Keratinocyte (primary cell): ENCODE measurements at regions not wholly inside any gene's neighbourhood (a gene's known extent, or its start where the extent isn't known, plus 50 kb on each side); places are given as distances from the start of the nearest gene placed in this dataset.

Experiments used
- DNase-seq: peaks from one replicate; pipeline ENCODE4 v3.0.0-alpha.2; 2011; ENCODE audit warnings: low read depth, missing footprints, low spot score
- FAIRE-seq: peaks from 2 replicates; lab custom pipeline; 2011; peaks lifted over from hg19 to GRCh38; lab: Jason Lieb, UNC
- H2AFZ ChIP-seq: 2 replicates; pipeline ENCODE4 v1.6.0; 2012; ENCODE audit warnings: low read length, control low read depth, inconsistent platforms; ENCODE audit not compliant: control insufficient read depth
- H3K27ac ChIP-seq: 2 replicates; pipeline ENCODE4 v1.5.1; 2011; ENCODE audit warnings: low read length; ENCODE audit not compliant: control insufficient read depth, insufficient read depth
- H3K27me3 ChIP-seq: 3 replicates; pipeline ENCODE4 v1.6.0; 2011; ENCODE audit warnings: low read length; ENCODE audit not compliant: control insufficient read depth, insufficient read depth; ENCODE audit errors: extremely low read depth
- H3K36me3 ChIP-seq, 2 experiments: 2 replicates in 1 of 2; 3 replicates in 1 of 2; pipeline ENCODE4 v1.5.1; 2011; ENCODE audit warnings: low read length in 2 of 2, mild to moderate bottlenecking in 1 of 2; ENCODE audit not compliant: control insufficient read depth in 2 of 2, insufficient read depth in 2 of 2; ENCODE audit errors: extremely low read depth in 1 of 2
- H3K4me1 ChIP-seq: 3 replicates; pipeline ENCODE4 v1.5.1; 2011; ENCODE audit warnings: low read length; ENCODE audit not compliant: control insufficient read depth, insufficient read depth; ENCODE audit errors: extremely low read depth
- H3K4me2 ChIP-seq: 3 replicates; pipeline ENCODE4 v1.6.0; 2011; ENCODE audit warnings: low read depth, low read length; ENCODE audit not compliant: control insufficient read depth, insufficient read depth; ENCODE audit errors: extremely low read depth
- H3K4me3 ChIP-seq, 3 experiments: fragments of 200-600 bp in 1 of 3; sonication (generic) in 1 of 3; 2 replicates in 2 of 3; 3 replicates in 1 of 3; pipeline ENCODE4 v1.5.1; 2011 to 2016; ENCODE audit warnings: low read length in 3 of 3, mild to moderate bottlenecking in 3 of 3, control low read depth in 2 of 3, inconsistent platforms in 1 of 3, low read depth in 1 of 3, mixed read lengths in 1 of 3, mixed run types in 1 of 3, moderate library complexity in 1 of 3; ENCODE audit not compliant: control insufficient read depth in 2 of 3, insufficient read depth in 2 of 3; ENCODE audit errors: extremely low read depth in 1 of 3
- H3K79me2 ChIP-seq: 2 replicates; pipeline ENCODE4 v1.6.0; 2012; ENCODE audit warnings: low read length; ENCODE audit not compliant: control insufficient read depth, insufficient read depth
- H3K9ac ChIP-seq: 3 replicates; pipeline ENCODE4 v1.6.0; 2011; ENCODE audit warnings: low read length; ENCODE audit not compliant: control insufficient read depth, insufficient read depth; ENCODE audit errors: extremely low read depth
- H3K9me1 ChIP-seq: 3 replicates; pipeline ENCODE4 v1.6.0; 2011; ENCODE audit warnings: low read length; ENCODE audit not compliant: control insufficient read depth, insufficient read depth; ENCODE audit errors: extremely low read depth
- H3K9me3 ChIP-seq: 2 replicates; pipeline ENCODE4 v1.5.1; 2012; ENCODE audit warnings: low read depth, low read length; ENCODE audit not compliant: control insufficient read depth
- H4K20me1 ChIP-seq: 3 replicates; pipeline ENCODE4 v1.6.0; 2011; ENCODE audit warnings: low read length; ENCODE audit not compliant: control insufficient read depth, insufficient read depth; ENCODE audit errors: extremely low read depth
- CTCF ChIP-seq, 3 experiments: IDR thresholded peaks in 1 of 3; conservative IDR thresholded peaks in 1 of 3; optimal IDR thresholded peaks in 1 of 3; 2 replicates in 2 of 3; 3 replicates in 1 of 3; pipeline versions ENCODE3 to v1.5.1; 2011; ENCODE audit warnings: low read length in 3 of 3, mild to moderate bottlenecking in 3 of 3, moderate library complexity in 2 of 3, control low read depth in 1 of 3, inconsistent platforms in 1 of 3; ENCODE audit not compliant: insufficient read depth in 2 of 3; ENCODE audit errors: extremely low read depth in 1 of 3
- EZH2 ChIP-seq: IDR thresholded peaks from one replicate; pipeline ENCODE4 v1.6.1; 2012; ENCODE audit warnings: inconsistent platforms, mild to moderate bottlenecking, low read length, moderate library complexity
- dilution Hi-C: fragments of 300-500 bp; cut with MboI; formaldehyde crosslinking; loops from one replicate; pipeline ENCODE4 v1.7.0; 2020; ENCODE audit warnings: low sequenced_read_pairs; ENCODE audit not compliant: extremely low pct_ligation_motif_present

- Histone ChIP-seq H3K4me3 (no peak overlapping the region), H3K9me3 (no peaks in the 10 kb centered on the region), H4K20me1 (no peaks in the 10 kb centered on the region), H3K9me1 (no peaks in the 10 kb centered on the region), H3K36me3 (no peaks in the 10 kb centered on the region), H2AFZ (no peak overlapping the region), H3K4me2 (no peak overlapping the region), H3K9ac (no peak overlapping the region), H3K27me3 (no peaks in the 10 kb centered on the region), H3K27ac (no peak overlapping the region), H3K4me1 (no peaks in the 10 kb centered on the region), H3K79me2 (no peaks in the 10 kb centered on the region)
- DNase-seq (no peak), FAIRE-seq (no peak)
- dilution Hi-C loops, result no loop called here
- TF ChIP-seq EZH2, result no peak
Measured at GRCh38 chr11:45543808-45544422, 121.5 kb downstream of the CHST1 start.

GRCh38 chr11:45543081-45543480 lies 122.3 kb downstream of the CHST1 start:
- TF ChIP-seq CTCF (optimal IDR thresholded peaks at IDR 0.05 in 1 of 3, IDR thresholded peaks at IDR 0.05 in 1 of 3, conservative IDR thresholded peaks at IDR 0.05 in 1 of 3; ENCODE audit: extremely low read depth in 1 of 3, insufficient read depth in 2 of 3, low read length in 3 of 3) (no peak), EZH2 (no peak)
- no peaks in the 10 kb centered on the region for H3K27me3 ChIP-seq
- H4K20me1 ChIP-seq, result no peaks in the 10 kb centered on the region
- H3K36me3 ChIP-seq, result no peaks in the 10 kb centered on the region
- no peak overlapping the region for H3K27ac ChIP-seq
- no peak overlapping the region for H3K4me2 ChIP-seq
- no peak overlapping the region for H3K4me3 ChIP-seq
- H3K9me1 ChIP-seq, result no peaks in the 10 kb centered on the region
- dilution Hi-C loops, result no loop called here
- no peak for FAIRE-seq
- no peaks in the 10 kb centered on the region for H3K4me1 ChIP-seq
- H3K9ac ChIP-seq, result no peak overlapping the region
- H3K79me2 ChIP-seq, result no peaks in the 10 kb centered on the region
- no peaks in the 10 kb centered on the region for H3K9me3 ChIP-seq
- no peak overlapping the region for H2AFZ ChIP-seq
- DNase-seq, result no peak
